H9 (cell line): ENCODE measurements at regions not wholly inside any gene's neighbourhood (a gene's known extent, or its start where the extent isn't known, plus 50 kb on each side); places are given as distances from the start of the nearest gene placed in this dataset.

Source experiments
- DNase-seq: peaks from one replicate; pipeline ENCODE4 v3.0.0-alpha.2; 2017
- H2AFZ ChIP-seq: one replicate; pipeline ENCODE4 v1.6.1; 2013; ENCODE audit warnings: mild to moderate bottlenecking, low read length, control low read depth, moderate library complexity
- H2AK5ac ChIP-seq: 2 replicates; pipeline ENCODE4 v1.6.1; 2013; ENCODE audit warnings: low read length, control low read depth, mixed read lengths; ENCODE audit not compliant: insufficient read length
- H2BK120ac ChIP-seq: one replicate; pipeline ENCODE4 v1.6.1; 2013; ENCODE audit warnings: low read depth, mild to moderate bottlenecking, low read length, control low read depth, inconsistent platforms; ENCODE audit not compliant: poor library complexity, severe bottlenecking
- H2BK12ac ChIP-seq: 2 replicates; pipeline ENCODE4 v1.6.1; 2013; ENCODE audit warnings: low read length, control low read depth, mixed read lengths, low read depth; ENCODE audit not compliant: insufficient read length
- H2BK15ac ChIP-seq: 2 replicates; pipeline ENCODE4 v1.6.1; 2013; ENCODE audit warnings: low read depth, low read length, control low read depth
- H2BK20ac ChIP-seq: one replicate; pipeline ENCODE4 v1.6.1; 2013; ENCODE audit warnings: low read depth, mild to moderate bottlenecking, low read length, control low read depth, inconsistent platforms; ENCODE audit not compliant: poor library complexity, severe bottlenecking
- H2BK5ac ChIP-seq: 2 replicates; pipeline ENCODE4 v1.6.1; 2013; ENCODE audit warnings: low read length, control low read depth, mixed read lengths; ENCODE audit not compliant: insufficient read length
- H3K14ac ChIP-seq: 2 replicates; pipeline ENCODE4 v1.6.1; 2013; ENCODE audit warnings: low read length, control low read depth; ENCODE audit not compliant: insufficient read depth
- H3K18ac ChIP-seq: 2 replicates; pipeline ENCODE4 v1.6.1; 2013; ENCODE audit warnings: low read depth, mild to moderate bottlenecking, mixed read lengths, low read length, control low read depth; ENCODE audit not compliant: insufficient read length
- H3K23ac ChIP-seq: 2 replicates; pipeline ENCODE4 v1.6.1; 2013; ENCODE audit warnings: low read length, control low read depth, mixed read lengths, low read depth; ENCODE audit not compliant: insufficient read length
- H3K23me2 ChIP-seq: 2 replicates; pipeline ENCODE4 v1.6.1; 2013; ENCODE audit warnings: low read depth, mild to moderate bottlenecking, mixed read lengths, low read length, control low read depth; ENCODE audit not compliant: insufficient read length, poor library complexity, severe bottlenecking
- H3K27ac ChIP-seq: 2 replicates; pipeline ENCODE4 v1.5.1; 2013; ENCODE audit warnings: low read length, control low read depth, mixed read lengths, low read depth; ENCODE audit not compliant: insufficient read length
- H3K27me3 ChIP-seq: 2 replicates; pipeline ENCODE4 v1.6.1; 2013; ENCODE audit warnings: low read length, control low read depth, inconsistent platforms; ENCODE audit not compliant: insufficient read depth
- H3K4ac ChIP-seq: 2 replicates; pipeline ENCODE4 v1.6.1; 2013; ENCODE audit warnings: low read depth, mild to moderate bottlenecking, control low read depth, inconsistent platforms, low read length, moderate library complexity
- H3K4me1 ChIP-seq: 2 replicates; pipeline ENCODE4 v1.6.1; 2013; ENCODE audit warnings: low read length, control low read depth, inconsistent platforms; ENCODE audit not compliant: insufficient read depth
- H3K4me2 ChIP-seq: 2 replicates; pipeline ENCODE4 v1.6.1; 2013; ENCODE audit warnings: low read length, control low read depth, mixed read lengths; ENCODE audit not compliant: insufficient read length, insufficient read depth
- H3K56ac ChIP-seq: 2 replicates; pipeline ENCODE4 v1.6.1; 2013; ENCODE audit warnings: low read depth, mild to moderate bottlenecking, mixed read lengths, low read length, control low read depth; ENCODE audit not compliant: insufficient read length
- H3K79me1 ChIP-seq: 2 replicates; pipeline ENCODE4 v1.6.1; 2013; ENCODE audit warnings: low read depth, mild to moderate bottlenecking, moderate library complexity, low read length, control low read depth, inconsistent platforms; ENCODE audit not compliant: insufficient read depth, poor library complexity, severe bottlenecking
- H3K79me2 ChIP-seq: 2 replicates; pipeline ENCODE4 v1.6.1; 2013; ENCODE audit warnings: low read length, control low read depth, inconsistent platforms; ENCODE audit not compliant: insufficient read depth
- H3K9ac ChIP-seq: 2 replicates; pipeline ENCODE4 v1.6.1; 2013; ENCODE audit warnings: low read length, control low read depth, mixed read lengths; ENCODE audit not compliant: insufficient read length; ENCODE audit errors: extremely low read depth
- H3K9me3 ChIP-seq: one replicate; pipeline ENCODE4 v1.6.1; 2013; ENCODE audit warnings: low read depth, low read length, inconsistent platforms; ENCODE audit not compliant: control insufficient read depth
- H3T11ph ChIP-seq: one replicate; pipeline ENCODE4 v1.6.1; 2013; ENCODE audit warnings: mild to moderate bottlenecking, low read length, control low read depth, inconsistent platforms
- H4K20me1 ChIP-seq: one replicate; pipeline ENCODE4 v1.6.1; 2013; ENCODE audit not compliant: control insufficient read depth, insufficient read length, insufficient read depth
- H4K5ac ChIP-seq: 2 replicates; pipeline ENCODE4 v1.6.1; 2013; ENCODE audit warnings: low read depth, mild to moderate bottlenecking, mixed read lengths, low read length, control low read depth; ENCODE audit not compliant: insufficient read length
- H4K8ac ChIP-seq: replicated peaks from 2 replicates; pipeline ENCODE4 v1.6.1; 2013; ENCODE audit warnings: low read length, control low read depth, mixed read lengths, low read depth; ENCODE audit not compliant: insufficient read length
- H4K91ac ChIP-seq: 2 replicates; pipeline ENCODE4 v1.6.1; 2013; ENCODE audit warnings: low read depth, mild to moderate bottlenecking, moderate library complexity, mixed read lengths, low read length, control low read depth; ENCODE audit not compliant: insufficient read length
- H3K27ac Mint-ChIP-seq, 3 experiments: 2 replicates in 2 of 3; 3 replicates in 1 of 3; pipeline ENCODE4 v1.8.0; 2020 to 2021; ENCODE audit warnings: mixed read lengths in 3 of 3, mild to moderate bottlenecking in 1 of 3, moderate library complexity in 1 of 3
- H3K27me3 Mint-ChIP-seq: 2 replicates; pipeline ENCODE4 v1.8.0; 2021; ENCODE audit warnings: low read depth, mild to moderate bottlenecking, moderate library complexity, mixed read lengths
- H3K36me3 Mint-ChIP-seq, 3 experiments: 2 replicates in 2 of 3; 3 replicates in 1 of 3; pipeline ENCODE4 v1.8.0; 2020 to 2021; ENCODE audit warnings: low read depth in 3 of 3, mixed read lengths in 3 of 3; ENCODE audit not compliant: insufficient read depth in 1 of 3
- H3K4me1 Mint-ChIP-seq, 2 experiments: 2 replicates each; pipeline ENCODE4 v1.8.0; 2020; ENCODE audit warnings: mixed read lengths in 2 of 2
- H3K4me3 Mint-ChIP-seq, 2 experiments: 2 replicates in 1 of 2; 3 replicates in 1 of 2; pipeline ENCODE4 v1.8.0; 2020 to 2021; ENCODE audit warnings: mild to moderate bottlenecking in 2 of 2, mixed read lengths in 2 of 2, moderate library complexity in 1 of 2
- H3K9me3 Mint-ChIP-seq, 2 experiments: 2 replicates in 1 of 2; 3 replicates in 1 of 2; pipeline ENCODE4 v1.8.0; 2020; ENCODE audit warnings: mild to moderate bottlenecking in 2 of 2, mixed read lengths in 2 of 2, moderate library complexity in 1 of 2
- CTCF ChIP-seq: fragments of 200-600 bp; sonication (generic); conservative IDR thresholded peaks from 3 replicates; pipeline ENCODE4 v1.8.0; 2021; ENCODE audit warnings: antibody characterized with exemption, mild to moderate bottlenecking
- WGBS: extraction: QIAGEN DNeasy Blood & Tissue Kit; methylation state at CpG from one replicate; pipeline ENCODE4 v1.1.7; 2013; ENCODE audit warnings: missing lambda C conversion rate, low lambda C conversion rate, mixed read lengths; ENCODE audit not compliant: insufficient read length; ENCODE audit errors: extremely low coverage; 5-methylcytosine and 5-hydroxymethylcytosine counted together

DNA sequence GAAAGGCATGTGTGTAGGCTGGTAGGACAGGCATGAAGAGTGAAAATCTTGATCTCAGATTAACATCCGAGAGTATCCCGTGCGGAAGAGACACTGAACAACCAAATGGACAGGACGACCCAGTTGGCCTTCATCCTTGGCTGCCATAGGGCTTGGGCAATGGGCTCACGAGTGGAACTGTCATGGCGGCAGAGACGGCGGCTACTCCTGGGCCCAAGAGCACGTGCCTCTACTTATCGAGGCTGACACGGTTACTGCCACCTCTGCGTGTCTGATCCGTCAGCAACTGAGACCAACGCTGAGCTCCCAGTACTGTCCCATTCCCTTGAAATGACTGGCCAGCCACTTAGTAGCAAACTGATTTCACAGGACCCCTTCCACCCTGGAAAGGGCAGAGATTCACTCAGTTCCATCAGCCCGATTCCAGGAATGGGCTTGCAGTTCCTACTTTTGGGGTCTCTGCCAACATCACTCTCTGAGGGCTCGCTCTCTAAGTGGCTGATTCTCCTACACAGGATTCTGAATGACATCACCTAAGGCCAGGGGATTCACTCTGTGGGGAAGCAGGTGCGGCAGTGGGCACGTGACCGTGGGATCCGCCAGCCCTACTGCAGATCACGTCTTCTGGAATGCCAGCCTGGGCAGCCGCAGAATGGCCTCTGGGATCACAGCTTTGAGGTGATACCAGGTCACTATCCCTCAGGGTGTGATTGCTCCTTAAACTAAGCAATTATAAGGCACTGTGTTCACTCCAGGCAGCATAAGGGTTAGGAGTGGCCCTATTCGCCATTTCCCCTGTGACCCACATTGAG, 97.8 kb downstream of the RPS6KA4 start:
- no peak overlapping the region for H2BK5ac ChIP-seq
- H3K9me3 Mint-ChIP-seq, result no peaks in the 10 kb centered on the region
- no peak for TF ChIP-seq CTCF
- no peaks in the 10 kb centered on the region; a peak in 2 of 7 replicates for H3K36me3 Mint-ChIP-seq
- no peaks in the 10 kb centered on the region for H3K27me3 ChIP-seq
- no peak overlapping the region for H4K5ac ChIP-seq
- H3K18ac ChIP-seq, result no peak overlapping the region
- no peak overlapping the region for H4K91ac ChIP-seq
- no peak overlapping the region for H3K4ac ChIP-seq
- no peak overlapping the region for H2AK5ac ChIP-seq
- H2BK120ac ChIP-seq, result no peak overlapping the region
- no peaks in the 10 kb centered on the region for H3K23me2 ChIP-seq
- no peak overlapping the region for H3K27ac Mint-ChIP-seq
- H4K20me1 ChIP-seq, result no peaks in the 10 kb centered on the region
- H3K4me3 Mint-ChIP-seq, result no peak overlapping the region
- no peak overlapping the region for H3K4me2 ChIP-seq
- H3K27me3 Mint-ChIP-seq, result peaks cover 34% of the 10 kb centered on the region
- no peak overlapping the region for H3K9ac ChIP-seq
- H2BK20ac ChIP-seq, result no peak overlapping the region
- no peaks in the 10 kb centered on the region for H3K9me3 ChIP-seq
- no peak overlapping the region for H3K27ac ChIP-seq
- no peak overlapping the region for H3K56ac ChIP-seq
- no peak overlapping the region for H2BK12ac ChIP-seq
- no peak overlapping the region for H3K23ac ChIP-seq
- no peaks in the 10 kb centered on the region for H3K79me1 ChIP-seq
- H2BK15ac ChIP-seq, result no peak overlapping the region
- H3T11ph ChIP-seq, result no peak overlapping the region
- no peak overlapping the region for H4K8ac ChIP-seq
- no peaks in the 10 kb centered on the region; the same call in 1 of the 2 replicates for H3K4me1 ChIP-seq
- DNase-seq, result no peak
- H3K79me2 ChIP-seq, result no peaks in the 10 kb centered on the region
- no CpG with 5 or more reads among the region's 23 CpGs for WGBS
- no peak overlapping the region for H3K14ac ChIP-seq
- peaks cover 10 to 17% of the 10 kb centered on the region in 2 experiments for H3K4me1 Mint-ChIP-seq
- no peak overlapping the region for H2AFZ ChIP-seq
